T-helper 1 cell (primary cell): ENCODE measurements at regions not wholly inside any gene's neighbourhood (a gene's known extent, or its start where the extent isn't known, plus 50 kb on each side); places are given as distances from the start of the nearest gene placed in this dataset.

Source experiments
- DNase-seq, 5 donors: peaks; one replicate each; pipeline ENCODE4 v3.0.0-alpha.2; 2012 to 2020

- DNase-seq = no peak
These were observed 62.9 kb downstream of the NHLRC3 start for GRCh38 chr13:39100996-39101738.

DNA sequence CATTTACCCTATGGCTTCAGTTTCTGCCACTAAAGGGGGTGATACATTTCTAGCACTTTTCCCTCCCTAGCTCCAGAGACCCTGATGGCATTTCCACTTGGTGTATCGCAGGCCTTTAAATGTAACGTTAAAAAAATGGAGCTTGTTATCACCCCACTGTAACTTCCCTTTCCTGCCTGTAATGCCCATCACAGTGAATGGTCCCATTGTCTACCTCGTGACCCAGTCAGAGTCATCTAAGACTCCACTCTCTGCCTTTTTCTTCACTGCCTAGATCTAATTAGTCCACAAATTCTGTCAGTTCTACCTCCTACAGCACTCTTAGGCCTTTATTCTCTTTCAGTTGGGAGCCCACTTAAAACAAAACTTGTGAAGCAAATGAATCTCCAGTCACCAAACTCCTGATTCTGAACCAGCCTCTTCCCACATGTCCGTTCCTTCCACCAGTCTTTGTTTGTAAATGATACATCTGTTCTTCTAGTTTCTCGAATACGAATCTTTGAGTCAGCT lies 64.8 kb downstream of the NHLRC3 start:
- DNase-seq = no peak

DNA sequence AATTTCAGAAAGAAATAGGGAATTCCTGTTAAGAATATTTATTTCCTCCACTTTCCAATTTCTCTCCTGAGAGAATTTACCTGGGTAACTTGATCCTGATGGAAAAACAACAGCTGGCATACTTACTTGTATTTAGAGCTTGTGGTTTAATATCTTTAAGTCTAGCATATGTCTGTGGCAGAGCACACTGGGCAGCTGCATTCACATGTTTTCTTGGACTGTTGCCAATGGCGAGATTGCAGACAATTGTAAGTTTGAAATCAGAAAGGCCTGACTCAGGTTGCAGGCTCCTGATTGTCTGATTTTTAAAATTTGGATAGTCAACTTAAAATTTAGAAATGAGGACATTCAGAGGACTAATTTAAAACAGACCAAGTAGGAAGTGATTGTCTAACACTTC lies 66.9 kb downstream of the NHLRC3 start:
- no peak for DNase-seq

DNA sequence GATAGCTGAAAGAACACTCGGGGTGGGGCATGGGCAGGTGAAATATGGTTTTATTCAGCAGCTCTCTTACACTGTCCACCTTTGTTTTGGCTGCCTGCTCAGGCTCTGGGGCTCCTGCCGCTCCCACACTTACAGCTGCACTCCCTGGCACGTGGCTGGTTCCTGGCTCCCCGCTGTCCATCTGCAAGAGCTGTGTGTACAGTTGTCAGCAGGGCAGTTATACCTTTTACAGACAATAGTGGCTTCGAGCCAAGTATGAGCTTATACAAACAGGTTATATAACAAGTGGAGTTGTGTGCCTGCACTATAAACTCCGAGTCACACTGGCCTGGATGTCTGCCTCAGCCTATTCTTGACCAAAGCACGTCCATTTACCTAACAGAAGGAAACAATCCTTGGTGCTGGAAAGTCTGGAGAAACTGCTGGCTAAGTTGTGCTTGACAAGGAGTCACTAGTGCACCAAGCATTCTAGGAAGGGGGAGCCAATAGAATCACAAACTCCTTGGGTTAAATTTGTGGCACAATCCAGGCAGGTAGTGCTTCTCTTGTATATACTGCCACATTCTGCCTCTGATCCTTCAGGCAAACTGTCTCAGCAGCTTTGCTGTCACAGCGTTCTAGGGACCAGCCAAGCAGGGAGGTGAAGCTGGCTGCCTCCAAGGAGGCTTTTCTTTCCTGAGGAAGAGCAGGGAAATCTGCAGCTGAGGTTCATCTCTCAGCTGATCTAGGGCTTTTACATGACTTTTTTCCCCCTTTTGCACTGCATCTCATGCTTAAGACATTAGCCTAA lies 68.2 kb downstream of the NHLRC3 start:
- DNase-seq = no peak

- DNase-seq = no peak
These were observed 69.3 kb downstream of the NHLRC3 start for GRCh38 chr13:39107561-39107960.

DNA sequence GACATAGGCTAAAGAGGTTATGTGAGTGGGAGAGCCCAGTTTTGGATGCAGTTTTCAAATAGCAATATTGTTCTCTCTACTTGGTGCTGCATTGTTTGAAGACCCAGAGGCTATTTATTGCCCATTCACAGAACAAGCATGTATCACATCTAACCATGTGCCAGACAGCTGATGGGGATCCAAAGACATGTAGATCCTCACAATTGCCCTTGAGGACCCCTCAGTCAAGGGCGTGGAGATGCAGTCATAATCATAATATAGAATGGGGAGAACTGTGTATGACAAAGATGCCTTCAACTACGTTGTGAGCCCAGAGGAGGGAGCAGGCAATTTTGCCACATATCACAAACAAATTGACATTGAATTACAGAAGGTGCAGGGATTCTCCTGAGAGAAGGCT lies 70.5 kb downstream of the NHLRC3 start:
- DNase-seq = no peak

- no peak for DNase-seq
These were observed 72.4 kb downstream of the NHLRC3 start for GRCh38 chr13:39110518-39111097.

- no peak for DNase-seq
These were observed 72.9 kb downstream of the NHLRC3 start for GRCh38 chr13:39111145-39111544.

- DNase-seq = no peak
These were observed 81.2 kb downstream of the NHLRC3 start for GRCh38 chr13:39119422-39119821.

DNA sequence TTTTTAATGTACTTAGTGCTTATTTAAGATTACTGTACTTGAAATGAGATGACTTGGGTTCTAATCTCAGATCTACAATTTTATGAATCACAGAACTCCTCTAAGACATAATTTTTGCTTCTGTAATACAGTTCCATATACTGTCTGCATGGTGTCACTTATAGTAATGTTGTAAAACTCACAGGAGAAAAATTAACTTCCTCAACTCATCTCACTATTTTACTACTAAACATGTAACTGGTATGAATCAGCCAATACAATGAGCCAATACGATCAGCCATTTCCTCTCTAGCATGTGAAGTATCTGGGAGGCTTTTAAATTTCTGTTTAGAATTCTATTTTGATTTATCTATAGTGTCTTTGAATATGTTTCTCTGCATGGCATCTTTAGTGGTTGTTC lies 85.3 kb downstream of the NHLRC3 start:
- no peak for DNase-seq

GRCh38 chr13:39129213-39129612 lies 91.0 kb downstream of the NHLRC3 start:
- DNase-seq = no peak

DNA sequence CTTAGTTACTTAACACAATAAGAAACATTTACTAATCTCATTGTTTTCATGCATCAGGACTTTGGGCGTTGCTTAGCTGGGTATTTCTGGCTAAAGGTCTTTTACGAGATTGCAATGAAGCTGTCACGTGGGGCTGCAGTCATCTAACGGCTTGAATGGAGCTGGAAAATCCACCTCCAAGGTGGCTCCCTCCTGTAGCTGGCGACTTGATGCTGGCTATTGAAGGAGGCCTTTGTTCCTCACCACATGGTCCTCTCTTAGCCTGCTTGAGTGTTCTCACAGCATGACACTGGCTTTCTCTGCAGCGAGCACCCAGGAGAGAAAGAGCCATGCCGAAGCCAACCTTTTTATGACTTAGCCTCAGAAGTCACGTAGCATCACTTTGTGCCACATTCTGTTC lies 92.0 kb downstream of the NHLRC3 start:
- no peak for DNase-seq

- no peak for DNase-seq
These were observed 94.3 kb downstream of the NHLRC3 start for GRCh38 chr13:39132286-39133230.

- DNase-seq = no peak
These were observed 95.5 kb downstream of the NHLRC3 start for GRCh38 chr13:39133781-39134180.

DNA sequence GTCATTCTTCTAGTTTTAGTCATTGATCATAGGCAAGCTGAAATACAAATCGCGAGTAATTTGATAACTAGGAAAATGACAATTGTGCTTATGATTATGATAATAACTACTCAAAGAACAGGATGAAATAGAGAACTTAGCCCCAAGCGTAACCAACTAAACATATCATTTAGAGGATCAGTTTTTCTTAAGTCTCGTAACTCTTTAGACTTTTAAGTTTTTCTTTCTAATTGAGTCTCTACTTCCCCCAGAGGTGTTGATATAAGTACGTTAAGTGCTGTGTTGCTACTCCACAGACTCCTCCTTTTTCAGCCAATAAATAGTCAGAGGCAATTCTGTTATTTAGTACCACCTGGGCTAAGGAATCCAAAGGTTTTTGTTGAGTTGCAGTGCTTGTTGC lies 96.3 kb downstream of the NHLRC3 start:
- no peak for DNase-seq

- no peak for DNase-seq
These were observed 106.1 kb downstream of the NHLRC3 start for GRCh38 chr13:39144391-39144790.

DNA sequence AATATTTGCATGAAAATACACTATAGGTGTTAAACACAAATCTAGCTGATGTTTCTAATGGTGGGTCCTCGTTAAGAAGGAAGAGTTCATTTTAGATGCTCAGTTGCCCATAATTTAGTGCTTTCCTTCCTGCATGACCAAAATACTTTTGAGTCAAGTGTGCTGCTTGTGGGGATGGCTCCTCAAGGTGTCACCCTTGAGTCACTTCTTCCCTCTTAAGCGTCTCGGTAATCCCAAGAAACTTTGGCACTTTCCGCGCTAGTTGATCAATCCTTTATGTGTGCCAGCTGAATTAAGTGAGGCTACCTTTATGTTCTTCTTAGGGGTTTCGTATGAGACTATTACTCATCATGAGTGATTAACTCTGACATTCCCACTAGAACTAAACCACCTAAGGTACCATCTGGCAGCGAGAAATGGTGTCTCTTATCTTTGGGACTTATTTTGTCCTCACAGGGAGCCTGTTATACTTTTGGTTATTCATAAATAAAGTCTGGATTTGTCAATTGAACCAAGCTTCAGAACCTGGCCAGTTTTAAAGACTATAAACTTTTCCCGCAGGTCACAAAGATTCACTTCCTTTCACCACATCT lies 106.8 kb downstream of the NHLRC3 start:
- peak in 1 of 5 donors; percentile 42 for DNase-seq

DNA sequence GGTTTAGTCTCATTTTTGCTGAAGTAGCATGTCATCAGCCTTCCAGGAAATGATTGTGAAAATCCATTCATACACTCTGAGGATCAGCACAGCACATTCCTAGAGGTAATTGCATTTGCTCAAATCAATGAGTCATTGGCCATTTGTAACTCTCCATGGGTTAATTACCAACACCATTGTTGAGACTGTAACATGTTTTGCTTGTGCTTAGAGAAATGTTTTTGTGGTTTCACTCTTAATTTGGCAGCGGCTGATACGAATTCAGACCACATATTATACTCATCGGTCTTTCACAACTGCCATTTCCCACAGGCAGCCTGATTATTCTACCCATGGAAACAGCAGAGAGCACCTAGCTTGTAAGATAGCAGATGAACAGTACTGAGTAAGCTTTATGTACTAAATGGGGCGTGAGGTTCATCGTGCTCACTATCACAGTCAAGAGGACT lies 110.3 kb downstream of the NHLRC3 start:
- peak in 1 of 5 donors; percentile 43 for DNase-seq

GRCh38 chr13:39149896-39150295 lies 111.6 kb downstream of the NHLRC3 start:
- no peak for DNase-seq

DNA sequence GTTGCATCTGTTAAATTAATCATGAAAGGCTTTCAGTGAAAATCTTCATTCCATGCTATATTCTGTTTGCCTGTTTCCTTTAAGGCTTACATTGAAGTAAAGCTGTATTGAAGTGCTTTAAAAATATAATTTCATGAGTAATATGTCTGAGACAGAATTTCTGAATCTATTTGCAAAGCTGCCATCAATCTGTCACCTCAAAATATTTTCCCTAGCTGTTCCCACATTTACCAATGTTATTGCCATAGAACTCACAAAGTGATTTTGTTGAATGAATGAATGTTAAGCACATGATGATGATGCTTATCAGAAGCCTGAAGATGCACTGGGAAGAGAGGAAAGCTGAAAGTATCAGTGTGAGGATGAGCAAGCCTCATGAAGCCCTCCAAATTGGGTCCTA lies 115.8 kb downstream of the NHLRC3 start:
- DNase-seq = no peak

DNA sequence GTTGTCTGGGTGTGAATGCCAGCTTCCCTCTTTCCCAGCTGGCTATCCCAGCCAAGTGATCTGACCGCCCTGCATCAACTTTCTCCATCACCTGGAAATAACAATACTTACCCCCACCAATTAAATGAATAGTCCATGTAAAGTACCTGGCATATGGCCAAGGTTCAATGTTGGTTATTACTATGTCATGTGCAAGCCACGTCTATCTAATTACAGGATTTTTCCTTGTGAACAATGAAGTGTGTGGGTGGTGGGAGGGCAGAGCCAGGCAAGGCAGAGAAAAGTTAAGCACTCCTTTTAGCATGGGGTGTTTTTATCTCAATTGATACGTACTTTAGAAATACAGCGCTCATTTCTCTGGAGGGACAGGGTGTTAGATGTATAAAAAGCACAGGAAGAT lies 121.1 kb downstream of the NHLRC3 start:
- no peak for DNase-seq

DNA sequence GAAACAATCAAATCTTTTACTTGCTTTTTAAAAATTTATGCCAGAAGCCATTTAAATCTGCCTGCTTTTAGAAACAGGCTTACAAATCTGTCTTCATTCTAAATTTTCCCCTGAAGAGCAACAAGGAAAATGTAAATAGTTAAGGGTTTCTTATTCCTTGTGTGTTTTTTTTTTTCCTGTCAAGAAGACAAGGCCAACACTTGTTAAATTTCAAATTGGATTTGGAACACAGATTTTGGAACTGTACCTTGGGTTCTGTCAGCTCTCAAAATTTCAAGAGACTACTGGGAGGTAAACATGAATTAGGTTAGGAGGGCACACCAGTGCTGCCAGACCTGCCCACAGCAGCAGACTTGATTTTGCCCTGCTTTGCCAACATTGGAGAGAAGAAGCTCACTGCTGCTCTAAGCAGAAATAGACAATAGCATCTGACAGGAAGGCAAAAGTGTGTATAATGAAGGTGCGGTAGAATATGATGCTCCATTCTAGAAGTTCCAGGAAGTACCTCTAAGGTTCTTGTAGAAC lies 121.7 kb downstream of the NHLRC3 start:
- DNase-seq = no peak
